ENCODE measurements at regions not wholly inside any gene's neighbourhood (a gene's known extent, or its start where the extent isn't known, plus 50 kb on each side); places are given as distances from the start of the nearest gene placed in this dataset.

GRCh38 chr4:11073621-11074051 lies 355.1 kb downstream of the HS3ST1 start:
- Histone ChIP-seq H3K9me3 (ENCODE audit: control insufficient read depth, insufficient read depth, low read length) (no peaks in the 10 kb centered on the region), H3K4me1 (ENCODE audit: control insufficient read depth, insufficient read depth, low read length) (no peaks in the 10 kb centered on the region), H3K4me3 (ENCODE audit: low read length) (no peak overlapping the region), H3K27me3 (ENCODE audit: control insufficient read depth, insufficient read depth, low read length) (no peaks in the 10 kb centered on the region), H3K36me3 (ENCODE audit: control insufficient read depth, insufficient read depth, low read length) (no peaks in the 10 kb centered on the region), H3K27ac (ENCODE audit: low read length) (no peak overlapping the region)
- 90% methylated on average over 6 of the region's 6 CpGs for WGBS (ENCODE audit: insufficient coverage)
- Mint-ChIP-seq H3K4me3 (no peak overlapping the region), H3K27ac (no peak overlapping the region), H3K9me3 (no peaks in the 10 kb centered on the region), H3K4me1 (peaks cover 5 to 8% of the 10 kb centered on the region in 2 donors), H3K27me3 (ENCODE audit: low read depth in 2 of 2) (no peaks in the 10 kb centered on the region), H3K36me3 (no peaks in the 10 kb centered on the region)
- no peak for ATAC-seq
- DNase-seq = no peak
- TF ChIP-seq, protein P1, sequence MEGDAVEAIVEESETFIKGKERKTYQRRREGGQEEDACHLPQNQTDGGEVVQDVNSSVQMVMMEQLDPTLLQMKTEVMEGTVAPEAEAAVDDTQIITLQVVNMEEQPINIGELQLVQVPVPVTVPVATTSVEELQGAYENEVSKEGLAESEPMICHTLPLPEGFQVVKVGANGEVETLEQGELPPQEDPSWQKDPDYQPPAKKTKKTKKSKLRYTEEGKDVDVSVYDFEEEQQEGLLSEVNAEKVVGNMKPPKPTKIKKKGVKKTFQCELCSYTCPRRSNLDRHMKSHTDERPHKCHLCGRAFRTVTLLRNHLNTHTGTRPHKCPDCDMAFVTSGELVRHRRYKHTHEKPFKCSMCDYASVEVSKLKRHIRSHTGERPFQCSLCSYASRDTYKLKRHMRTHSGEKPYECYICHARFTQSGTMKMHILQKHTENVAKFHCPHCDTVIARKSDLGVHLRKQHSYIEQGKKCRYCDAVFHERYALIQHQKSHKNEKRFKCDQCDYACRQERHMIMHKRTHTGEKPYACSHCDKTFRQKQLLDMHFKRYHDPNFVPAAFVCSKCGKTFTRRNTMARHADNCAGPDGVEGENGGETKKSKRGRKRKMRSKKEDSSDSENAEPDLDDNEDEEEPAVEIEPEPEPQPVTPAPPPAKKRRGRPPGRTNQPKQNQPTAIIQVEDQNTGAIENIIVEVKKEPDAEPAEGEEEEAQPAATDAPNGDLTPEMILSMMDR (IDR thresholded peaks at IDR 0.05) = no peak
- intact Hi-C loops (cut with micrococcal nuclease) = no loop called here

DNA sequence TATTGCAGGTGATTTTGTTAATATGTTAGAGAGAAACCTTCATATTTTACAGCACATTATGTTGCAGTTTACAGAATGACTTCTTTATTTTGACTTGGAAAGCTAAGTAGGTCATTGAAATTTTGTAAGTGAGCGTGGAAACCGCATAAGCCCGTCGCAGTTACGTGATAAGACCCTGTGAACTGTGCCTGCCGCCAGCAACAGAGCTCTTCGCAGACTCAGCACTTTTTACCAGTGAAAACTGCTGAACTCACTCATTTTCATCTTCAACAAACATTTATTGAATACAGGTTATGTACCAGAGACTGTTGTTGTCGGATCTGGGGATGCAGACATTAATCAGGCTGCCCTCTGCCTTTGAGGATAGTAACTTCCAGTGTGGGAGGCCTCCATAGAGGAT lies 355.7 kb downstream of the HS3ST1 start:
- no peak overlapping the region for H3K4me3 ChIP-seq (ENCODE audit: low read length)
- 78% methylated on average over 8 of the region's 8 CpGs for WGBS (ENCODE audit: insufficient coverage)
- H3K36me3 Mint-ChIP-seq = no peaks in the 10 kb centered on the region
- intact Hi-C loops (cut with micrococcal nuclease) = no loop called here
- H3K27me3 ChIP-seq (ENCODE audit: control insufficient read depth, insufficient read depth, low read length) = no peaks in the 10 kb centered on the region
- DNase-seq (no peak), ATAC-seq (peak in 1 of 3 donors; percentile 47)
- no peak overlapping the region for H3K27ac ChIP-seq (ENCODE audit: low read length)
- no peaks in the 10 kb centered on the region for H3K9me3 Mint-ChIP-seq
- peaks cover 5 to 8% of the 10 kb centered on the region in 2 donors for H3K4me1 Mint-ChIP-seq
- TF ChIP-seq, protein P1 (IDR thresholded peaks at IDR 0.05) = no peak
- H3K4me1 ChIP-seq (ENCODE audit: control insufficient read depth, insufficient read depth, low read length) = no peaks in the 10 kb centered on the region
- no peaks in the 10 kb centered on the region for H3K27me3 Mint-ChIP-seq (ENCODE audit: low read depth in 2 of 2)
- no peaks in the 10 kb centered on the region for H3K36me3 ChIP-seq (ENCODE audit: control insufficient read depth, insufficient read depth, low read length)
- no peaks in the 10 kb centered on the region for H3K9me3 ChIP-seq (ENCODE audit: control insufficient read depth, insufficient read depth, low read length)
- no peak overlapping the region for H3K27ac Mint-ChIP-seq
- H3K4me3 Mint-ChIP-seq = no peak overlapping the region

GRCh38 chr4:11072463-11072862 lies 356.2 kb downstream of the HS3ST1 start:
- WGBS (ENCODE audit: insufficient coverage) = 91% methylated on average over 5 of the region's 5 CpGs
- H3K27me3 ChIP-seq (ENCODE audit: control insufficient read depth, insufficient read depth, low read length) = no peaks in the 10 kb centered on the region
- no peaks in the 10 kb centered on the region for H3K36me3 ChIP-seq (ENCODE audit: control insufficient read depth, insufficient read depth, low read length)
- no peaks in the 10 kb centered on the region for H3K27me3 Mint-ChIP-seq (ENCODE audit: low read depth in 2 of 2)
- intact Hi-C loops (cut with micrococcal nuclease) = no loop called here
- H3K9me3 ChIP-seq (ENCODE audit: control insufficient read depth, insufficient read depth, low read length) = no peaks in the 10 kb centered on the region
- H3K4me1 ChIP-seq (ENCODE audit: control insufficient read depth, insufficient read depth, low read length) = no peaks in the 10 kb centered on the region
- no peak overlapping the region for H3K4me3 Mint-ChIP-seq
- DNase-seq (no peak), ATAC-seq (no peak)
- H3K4me1 Mint-ChIP-seq = peaks cover 5 to 8% of the 10 kb centered on the region in 2 donors
- TF ChIP-seq, protein P1 (IDR thresholded peaks at IDR 0.05) = no peak
- H3K36me3 Mint-ChIP-seq = no peaks in the 10 kb centered on the region
- no peak overlapping the region for H3K4me3 ChIP-seq (ENCODE audit: low read length)
- no peak overlapping the region for H3K27ac Mint-ChIP-seq
- H3K27ac ChIP-seq (ENCODE audit: low read length) = no peak overlapping the region
- H3K9me3 Mint-ChIP-seq = no peaks in the 10 kb centered on the region

GRCh38 chr4:11070813-11071212 lies 357.9 kb downstream of the HS3ST1 start:
- Mint-ChIP-seq H3K4me1 (peaks cover 5 to 8% of the 10 kb centered on the region in 2 donors), H3K9me3 (no peaks in the 10 kb centered on the region), H3K36me3 (no peaks in the 10 kb centered on the region), H3K4me3 (no peak overlapping the region), H3K27me3 (ENCODE audit: low read depth in 2 of 2) (peaks cover 0 to 3% of the 10 kb centered on the region in 2 donors), H3K27ac (no peak overlapping the region)
- Histone ChIP-seq H3K27ac (ENCODE audit: low read length) (no peak overlapping the region), H3K27me3 (ENCODE audit: control insufficient read depth, insufficient read depth, low read length) (no peaks in the 10 kb centered on the region), H3K36me3 (ENCODE audit: control insufficient read depth, insufficient read depth, low read length) (no peaks in the 10 kb centered on the region), H3K4me1 (ENCODE audit: control insufficient read depth, insufficient read depth, low read length) (no peaks in the 10 kb centered on the region), H3K9me3 (ENCODE audit: control insufficient read depth, insufficient read depth, low read length) (no peaks in the 10 kb centered on the region), H3K4me3 (ENCODE audit: low read length) (no peak overlapping the region)
- ATAC-seq = no peak
- DNase-seq = no peak
- WGBS (ENCODE audit: insufficient coverage) = 74% methylated on average over 3 of the region's 4 CpGs
- TF ChIP-seq, protein P1 (IDR thresholded peaks at IDR 0.05) = no peak
- intact Hi-C loops (cut with micrococcal nuclease) = no loop called here
